Psoas muscle (tissue), 7 donors: ENCODE measurements at regions not wholly inside any gene's neighbourhood (a gene's known extent, or its start where the extent isn't known, plus 50 kb on each side); places are given as distances from the start of the nearest gene placed in this dataset.
A peak's percentile ranks its signal among the peaks of the same experiment; 100 is the strongest.

Source experiments
- ATAC-seq, 4 donors: fragments of 200-7000 bp; cut with Tn5 transposase; one replicate each; pipeline ENCODE4 v1.9.1; 2020; ENCODE audit warnings: moderate library complexity in 3 of 4, mild to moderate bottlenecking in 2 of 4
- DNase-seq, 2 donors: peaks; one replicate each; pipeline ENCODE4 v3.0.0-alpha.2; 2020
- H3K27ac ChIP-seq: fragments of 200-600 bp; one replicate; pipeline ENCODE4 v1.8.0; 2022
- H3K27me3 ChIP-seq, 3 donors: fragments of 200-600 bp in 1 of 3; one replicate each; pipeline versions ENCODE4 v1.6.1 to v1.8.0; 2013 to 2022; ENCODE audit warnings: low read length in 2 of 3, mild to moderate bottlenecking in 2 of 3, moderate library complexity in 1 of 3; ENCODE audit not compliant: insufficient read depth in 3 of 3
- H3K36me3 ChIP-seq, 2 donors: fragments of 200-600 bp in 1 of 2; one replicate each; pipeline versions ENCODE4 v1.6.1 to v1.8.0; 2013 to 2022; ENCODE audit warnings: low read depth in 1 of 2, mild to moderate bottlenecking in 1 of 2, moderate library complexity in 1 of 2; ENCODE audit not compliant: insufficient read depth in 1 of 2
- H3K4me1 ChIP-seq: fragments of 200-600 bp; one replicate; pipeline ENCODE4 v1.8.0; 2022
- H3K4me3 ChIP-seq: fragments of 200-600 bp; one replicate; pipeline ENCODE4 v1.8.0; 2022; ENCODE audit warnings: mild to moderate bottlenecking
- H3K9me3 ChIP-seq: fragments of 200-600 bp; one replicate; pipeline ENCODE4 v1.8.0; 2022
- WGBS, 3 donors: extraction: QIAGEN DNeasy Blood & Tissue Kit; methylation state at CpG; one replicate each; pipeline versions ENCODE4 v1.1.6 to v1.1.7; 2013; 5-methylcytosine and 5-hydroxymethylcytosine counted together
- intact Hi-C, 2 donors: fragments of 100-400 bp; cut with DNase I; formaldehyde crosslinking; loops; one replicate each; pipeline versions ENCODE4 v1.11.0 to v1.14.2; 2022
- TF ChIP-seq, protein P1 (sequence below): fragments of 200-600 bp; IDR thresholded peaks from one replicate; pipeline ENCODE4 v1.8.0; 2022; ENCODE audit warnings: antibody characterized with exemption
- donor health status: healthy with polysubstance abuse.
- donor health status: DM: no; HTN: no; CAD: no; lungs with moderate emphysema.
- donor health status: Bipolar disorder and iron deficiency.
- donor health status: healthy.
- donor health status: DM: yes; HTN: yes; CAD: no.
- donor health status: DM: no; HTN: no; CAD: no.
- donor health status: DM: yes; HTN: yes; CAD: no.

DNA sequence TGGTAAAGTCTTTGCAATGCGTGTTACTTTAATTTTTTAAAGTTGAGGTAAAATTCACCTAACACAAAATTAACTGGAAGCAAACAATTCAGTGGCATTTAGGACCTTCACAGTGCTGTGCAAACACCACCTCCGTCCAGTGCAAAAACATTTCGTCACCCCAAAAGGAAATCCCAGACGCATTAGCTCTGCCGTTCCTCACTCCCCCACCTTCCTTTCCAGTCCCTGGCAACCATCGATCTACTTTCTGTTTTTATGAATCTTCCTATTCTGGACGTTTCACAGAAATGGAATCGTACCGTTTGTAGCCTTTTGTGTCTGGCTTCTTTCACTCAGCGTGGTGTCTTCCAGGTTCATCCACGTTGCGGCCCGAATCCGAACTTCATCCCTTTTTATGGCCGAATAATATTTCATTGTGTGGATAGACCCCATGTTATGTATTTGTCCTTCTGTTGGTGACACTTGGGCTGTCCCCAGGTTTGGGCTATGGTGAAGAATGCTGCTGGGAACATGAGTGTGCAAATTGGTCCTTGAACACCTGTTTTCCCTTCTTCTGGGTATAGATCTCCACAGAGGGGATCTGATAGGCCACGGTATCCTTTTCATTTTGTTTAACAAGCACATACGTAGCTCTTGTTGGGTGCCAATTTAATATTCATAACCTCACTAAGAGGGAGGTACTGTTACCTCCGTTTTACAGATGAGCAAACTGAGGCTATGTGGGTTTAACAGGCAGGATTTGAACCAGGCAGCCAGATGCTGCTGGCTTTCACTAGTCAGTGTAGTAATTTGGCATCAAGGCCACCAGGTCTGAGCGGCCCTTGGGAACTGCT is 232.0 kb upstream of the GSE1 start:
- no peaks in the 10 kb centered on the region for H3K27me3 ChIP-seq
- WGBS, 3 donors: 81 to 84% (median 83%) methylated on average over 19 of the region's 19 CpGs
- no peaks in the 10 kb centered on the region for H3K9me3 ChIP-seq
- no peak for ATAC-seq
- H3K4me1 ChIP-seq: peaks cover 36% of the 10 kb centered on the region
- intact Hi-C loops: no loop called here
- no peaks in the 10 kb centered on the region for H3K36me3 ChIP-seq
- H3K4me3 ChIP-seq: no peak overlapping the region
- no peak for DNase-seq
- no peak overlapping the region for H3K27ac ChIP-seq
- TF ChIP-seq, protein P1, sequence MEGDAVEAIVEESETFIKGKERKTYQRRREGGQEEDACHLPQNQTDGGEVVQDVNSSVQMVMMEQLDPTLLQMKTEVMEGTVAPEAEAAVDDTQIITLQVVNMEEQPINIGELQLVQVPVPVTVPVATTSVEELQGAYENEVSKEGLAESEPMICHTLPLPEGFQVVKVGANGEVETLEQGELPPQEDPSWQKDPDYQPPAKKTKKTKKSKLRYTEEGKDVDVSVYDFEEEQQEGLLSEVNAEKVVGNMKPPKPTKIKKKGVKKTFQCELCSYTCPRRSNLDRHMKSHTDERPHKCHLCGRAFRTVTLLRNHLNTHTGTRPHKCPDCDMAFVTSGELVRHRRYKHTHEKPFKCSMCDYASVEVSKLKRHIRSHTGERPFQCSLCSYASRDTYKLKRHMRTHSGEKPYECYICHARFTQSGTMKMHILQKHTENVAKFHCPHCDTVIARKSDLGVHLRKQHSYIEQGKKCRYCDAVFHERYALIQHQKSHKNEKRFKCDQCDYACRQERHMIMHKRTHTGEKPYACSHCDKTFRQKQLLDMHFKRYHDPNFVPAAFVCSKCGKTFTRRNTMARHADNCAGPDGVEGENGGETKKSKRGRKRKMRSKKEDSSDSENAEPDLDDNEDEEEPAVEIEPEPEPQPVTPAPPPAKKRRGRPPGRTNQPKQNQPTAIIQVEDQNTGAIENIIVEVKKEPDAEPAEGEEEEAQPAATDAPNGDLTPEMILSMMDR: no peak

DNA sequence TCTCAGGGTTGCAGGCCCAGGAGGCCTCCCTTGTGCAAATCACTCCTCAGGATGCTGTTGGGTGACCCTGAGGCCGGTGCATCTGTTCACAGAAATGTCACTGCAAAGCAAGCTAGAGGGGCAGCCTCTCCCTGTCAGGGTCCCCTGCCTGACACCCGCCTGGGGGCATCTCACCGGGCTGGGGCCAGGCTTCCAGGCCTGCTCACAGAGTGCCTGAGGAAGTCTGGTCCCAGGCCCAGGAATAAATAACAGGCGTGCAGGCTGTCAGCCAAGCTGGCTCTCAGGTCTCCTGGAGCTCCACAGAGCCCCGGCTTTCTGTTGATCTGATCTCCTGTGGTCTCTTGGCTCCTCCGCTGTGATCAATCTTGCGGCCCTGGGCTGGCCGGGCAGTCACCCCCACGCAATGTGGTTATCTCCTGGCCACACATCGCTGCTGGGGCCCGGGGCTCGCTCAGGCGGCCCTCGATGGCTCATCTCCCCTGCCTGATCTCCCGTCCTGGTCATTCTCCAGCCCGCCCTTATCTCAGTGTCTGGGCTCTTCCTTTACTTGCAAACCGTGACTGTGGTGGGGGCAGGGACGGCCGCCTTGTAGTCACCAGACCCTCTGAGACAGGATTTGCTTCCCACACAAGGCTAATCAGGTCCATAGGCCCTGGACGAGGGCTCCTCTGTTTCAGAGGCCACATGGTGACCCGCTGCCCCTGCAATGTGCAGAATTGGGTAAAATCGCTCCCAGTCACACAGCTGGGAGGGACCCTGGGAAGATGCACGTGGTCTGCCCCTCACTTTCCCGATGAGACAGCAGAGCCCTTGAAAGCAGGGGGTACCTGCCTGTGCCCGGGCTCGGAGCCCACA is 231.2 kb upstream of the GSE1 start:
- H3K4me1 ChIP-seq: peaks cover 27% of the 10 kb centered on the region
- no peaks in the 10 kb centered on the region for H3K27me3 ChIP-seq
- H3K4me3 ChIP-seq: no peak overlapping the region
- H3K36me3 ChIP-seq: no peaks in the 10 kb centered on the region
- H3K9me3 ChIP-seq: no peaks in the 10 kb centered on the region
- TF ChIP-seq, protein P1: no peak
- H3K27ac ChIP-seq: no peak overlapping the region
- peak in 1 of 2 donors; percentile 45 for DNase-seq
- no peak for ATAC-seq
- 51 to 76% (median 62%) methylated on average over 24 to 26 of the region's 26 CpGs for WGBS, 3 donors
- intact Hi-C loops: no loop called here

DNA sequence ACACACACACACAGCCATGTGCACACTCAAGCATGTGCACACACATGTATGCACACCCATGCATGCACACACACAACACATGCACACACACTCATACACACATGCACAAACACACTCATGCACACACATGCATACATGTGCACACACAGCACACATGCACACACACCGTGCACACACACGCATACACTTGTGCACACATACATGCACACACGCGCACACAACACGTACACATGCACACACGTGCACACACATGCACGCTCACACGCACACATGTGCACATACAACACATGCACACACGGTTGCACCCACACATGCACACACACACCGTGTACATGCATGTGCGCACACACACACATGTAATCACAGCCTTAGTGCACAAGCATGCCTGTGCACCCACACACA is 230.4 kb upstream of the GSE1 start:
- peaks cover 22% of the 10 kb centered on the region for H3K4me1 ChIP-seq
- no peak for ATAC-seq
- 96 to 99% (median 97%) methylated on average over 11 of the region's 11 CpGs for WGBS, 3 donors

DNA sequence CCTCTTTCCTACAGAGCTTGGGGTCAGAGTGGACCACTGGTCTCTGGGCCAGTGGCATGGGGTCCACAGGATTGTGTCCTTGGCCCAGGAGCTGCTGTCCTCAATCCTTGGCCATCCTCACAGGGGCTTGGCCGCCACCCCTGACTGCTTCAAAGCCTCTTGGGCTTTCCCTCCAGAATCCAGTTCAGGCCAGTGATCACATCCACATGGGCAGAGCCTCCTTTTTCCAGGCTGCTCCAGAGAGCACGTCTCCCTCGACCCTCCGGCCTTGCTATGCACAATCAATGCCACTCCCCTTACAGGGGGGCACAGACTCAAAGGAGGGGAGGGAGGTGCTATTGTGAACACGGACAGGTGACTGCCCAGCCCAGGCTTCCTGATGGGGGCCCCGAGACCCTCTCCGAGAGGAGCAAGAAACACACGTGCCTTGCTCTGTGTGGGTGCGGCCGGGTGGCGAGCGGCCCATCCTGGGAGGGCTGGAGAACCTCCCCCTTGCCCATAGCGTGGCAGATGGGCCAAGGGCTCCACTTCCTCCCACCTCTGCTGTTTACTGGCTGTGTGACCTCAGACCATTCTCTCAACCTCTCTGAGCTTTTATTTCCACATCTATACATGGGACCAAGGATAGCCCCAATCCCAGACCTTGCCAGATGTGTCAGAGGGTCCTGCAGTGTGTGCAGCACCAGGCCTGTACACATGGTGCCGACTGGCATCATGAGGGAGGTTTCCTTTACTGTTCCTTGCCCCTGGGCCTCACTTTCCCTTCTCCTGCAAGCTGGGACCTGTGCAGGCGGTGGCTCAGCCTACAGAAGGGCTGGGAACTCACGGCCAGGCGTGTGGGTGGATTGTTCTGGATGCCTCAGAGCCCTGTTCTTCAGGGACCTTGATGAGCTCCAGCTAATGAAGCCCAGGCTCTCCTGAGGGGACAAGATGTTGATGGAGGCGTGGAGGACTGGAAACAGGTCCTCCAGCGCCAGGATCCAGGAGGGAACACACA is 229.0 kb upstream of the GSE1 start:
- intact Hi-C loops: no loop called here
- ATAC-seq (no peak), DNase-seq (peak; percentile 10 to 50)
- H3K27me3 ChIP-seq: no peaks in the 10 kb centered on the region
- no peaks in the 10 kb centered on the region for H3K9me3 ChIP-seq
- H3K4me3 ChIP-seq: no peak overlapping the region
- H3K4me1 ChIP-seq: peaks cover 9% of the 10 kb centered on the region
- no peak overlapping the region for H3K27ac ChIP-seq
- H3K36me3 ChIP-seq: no peaks in the 10 kb centered on the region
- TF ChIP-seq, protein P1: no peak
- WGBS, 3 donors: 89 to 92% (median 89%) methylated on average over 17 to 19 of the region's 19 CpGs

More for the DNA sequence above, 230.4 kb upstream of the GSE1 start:
- TF ChIP-seq, protein P1: no peak
- intact Hi-C loops: no loop called here
- peak in 1 of 2 donors; percentile 29 for DNase-seq
- Histone ChIP-seq H3K27me3 (no peaks in the 10 kb centered on the region), H3K4me3 (no peak overlapping the region), H3K36me3 (no peaks in the 10 kb centered on the region), H3K27ac (no peak overlapping the region), H3K9me3 (no peaks in the 10 kb centered on the region)
